ENCODE measurements at regions not wholly inside any gene's neighbourhood (a gene's known extent, or its start where the extent isn't known, plus 50 kb on each side); places are given as distances from the start of the nearest gene placed in this dataset.

DNA sequence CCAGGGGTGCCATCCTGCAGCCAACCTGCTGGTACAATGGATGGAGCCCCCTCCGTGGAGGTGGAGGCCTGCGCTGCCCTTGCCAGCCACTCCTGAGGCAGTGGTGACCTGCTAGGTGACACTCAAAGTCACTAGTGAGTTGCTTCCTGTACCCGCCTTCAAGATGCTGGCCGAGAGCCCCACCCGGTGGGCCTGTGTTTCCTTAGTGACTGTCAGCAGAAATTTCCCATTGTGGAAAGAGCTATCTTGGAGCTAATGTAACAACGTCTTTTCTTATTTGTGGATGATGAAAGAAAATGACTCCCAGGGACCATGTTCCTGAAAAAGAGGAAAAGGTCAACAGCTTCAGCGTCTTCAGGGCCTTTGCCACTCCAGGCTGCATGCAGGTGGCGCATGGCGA lies 117.0 kb upstream of the BOD1 start:
- no peak overlapping the region for H3T11ph ChIP-seq (ENCODE audit: low read length)
- no peak overlapping the region for H3K14ac ChIP-seq (ENCODE audit: insufficient read depth, low read length)
- no peak for DNase-seq
- H4K8ac ChIP-seq (replicated peaks; ENCODE audit: insufficient read length, low read depth, low read length): no peak overlapping the region
- H4K91ac ChIP-seq (ENCODE audit: insufficient read length, low read depth, low read length): no peak overlapping the region
- H2AFZ ChIP-seq (ENCODE audit: low read length): no peak overlapping the region
- H2BK12ac ChIP-seq (ENCODE audit: insufficient read length, low read depth, low read length): no peak overlapping the region
- no peak overlapping the region for H2BK5ac ChIP-seq (ENCODE audit: insufficient read length, low read length)
- Mint-ChIP-seq H3K9me3 (no peaks in the 10 kb centered on the region), H3K36me3 (ENCODE audit: insufficient read depth in 1 of 3, low read depth in 3 of 3) (peaks cover 0 to 13% (median 4%) of the 10 kb centered on the region in 3 experiments; a peak in 5 of 7 replicates), H3K27ac (no peak overlapping the region), H3K27me3 (ENCODE audit: low read depth) (no peaks in the 10 kb centered on the region), H3K4me3 (no peak overlapping the region), H3K4me1 (peaks cover 22 to 31% of the 10 kb centered on the region in 2 experiments)
- no peak overlapping the region for H3K23ac ChIP-seq (ENCODE audit: insufficient read length, low read depth, low read length)
- no peaks in the 10 kb centered on the region; the same call in 1 of the 2 replicates for H3K4me1 ChIP-seq (ENCODE audit: insufficient read depth, low read length)
- TF ChIP-seq, protein P1, sequence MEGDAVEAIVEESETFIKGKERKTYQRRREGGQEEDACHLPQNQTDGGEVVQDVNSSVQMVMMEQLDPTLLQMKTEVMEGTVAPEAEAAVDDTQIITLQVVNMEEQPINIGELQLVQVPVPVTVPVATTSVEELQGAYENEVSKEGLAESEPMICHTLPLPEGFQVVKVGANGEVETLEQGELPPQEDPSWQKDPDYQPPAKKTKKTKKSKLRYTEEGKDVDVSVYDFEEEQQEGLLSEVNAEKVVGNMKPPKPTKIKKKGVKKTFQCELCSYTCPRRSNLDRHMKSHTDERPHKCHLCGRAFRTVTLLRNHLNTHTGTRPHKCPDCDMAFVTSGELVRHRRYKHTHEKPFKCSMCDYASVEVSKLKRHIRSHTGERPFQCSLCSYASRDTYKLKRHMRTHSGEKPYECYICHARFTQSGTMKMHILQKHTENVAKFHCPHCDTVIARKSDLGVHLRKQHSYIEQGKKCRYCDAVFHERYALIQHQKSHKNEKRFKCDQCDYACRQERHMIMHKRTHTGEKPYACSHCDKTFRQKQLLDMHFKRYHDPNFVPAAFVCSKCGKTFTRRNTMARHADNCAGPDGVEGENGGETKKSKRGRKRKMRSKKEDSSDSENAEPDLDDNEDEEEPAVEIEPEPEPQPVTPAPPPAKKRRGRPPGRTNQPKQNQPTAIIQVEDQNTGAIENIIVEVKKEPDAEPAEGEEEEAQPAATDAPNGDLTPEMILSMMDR (conservative IDR thresholded peaks at IDR 0.05): no peak
- no peak overlapping the region for H4K5ac ChIP-seq (ENCODE audit: insufficient read length, low read depth, low read length)
- no peak overlapping the region for H3K4me2 ChIP-seq (ENCODE audit: insufficient read depth, insufficient read length, low read length)
- H3K9me3 ChIP-seq (ENCODE audit: control insufficient read depth, low read depth, low read length): no peaks in the 10 kb centered on the region
- no peaks in the 10 kb centered on the region for H3K79me1 ChIP-seq (ENCODE audit: insufficient read depth, low read depth, low read length, poor library complexity, severe bottlenecking)
- H2BK20ac ChIP-seq (ENCODE audit: low read depth, low read length, poor library complexity, severe bottlenecking): no peak overlapping the region
- no peaks in the 10 kb centered on the region for H4K20me1 ChIP-seq (ENCODE audit: control insufficient read depth, insufficient read depth, insufficient read length)
- H3K18ac ChIP-seq (ENCODE audit: insufficient read length, low read depth, low read length): no peak overlapping the region
- no peak overlapping the region for H2BK15ac ChIP-seq (ENCODE audit: low read depth, low read length)
- no peak overlapping the region for H3K56ac ChIP-seq (ENCODE audit: insufficient read length, low read depth, low read length)
- H3K4ac ChIP-seq (ENCODE audit: low read depth, low read length): no peak overlapping the region
- no peak overlapping the region for H2AK5ac ChIP-seq (ENCODE audit: insufficient read length, low read length)
- no peaks in the 10 kb centered on the region for H3K27me3 ChIP-seq (ENCODE audit: insufficient read depth, low read length)
- no peak overlapping the region for H3K27ac ChIP-seq (ENCODE audit: insufficient read length, low read depth, low read length)
- H2BK120ac ChIP-seq (ENCODE audit: low read depth, low read length, poor library complexity, severe bottlenecking): no peak overlapping the region
- H3K9ac ChIP-seq (ENCODE audit: extremely low read depth, insufficient read length, low read length): no peak overlapping the region
- WGBS (ENCODE audit: extremely low coverage, insufficient read length, low lambda C conversion rate): no CpG with 5 or more reads among the region's 9 CpGs
- no peaks in the 10 kb centered on the region for H3K23me2 ChIP-seq (ENCODE audit: insufficient read length, low read depth, low read length, poor library complexity, severe bottlenecking)
- H3K79me2 ChIP-seq (ENCODE audit: insufficient read depth, low read length): no peaks in the 10 kb centered on the region

All from H9 (cell line).